ENCODE measurements at regions not wholly inside any gene's neighbourhood (a gene's known extent, or its start where the extent isn't known, plus 50 kb on each side); places are given as distances from the start of the nearest gene placed in this dataset.

DNA sequence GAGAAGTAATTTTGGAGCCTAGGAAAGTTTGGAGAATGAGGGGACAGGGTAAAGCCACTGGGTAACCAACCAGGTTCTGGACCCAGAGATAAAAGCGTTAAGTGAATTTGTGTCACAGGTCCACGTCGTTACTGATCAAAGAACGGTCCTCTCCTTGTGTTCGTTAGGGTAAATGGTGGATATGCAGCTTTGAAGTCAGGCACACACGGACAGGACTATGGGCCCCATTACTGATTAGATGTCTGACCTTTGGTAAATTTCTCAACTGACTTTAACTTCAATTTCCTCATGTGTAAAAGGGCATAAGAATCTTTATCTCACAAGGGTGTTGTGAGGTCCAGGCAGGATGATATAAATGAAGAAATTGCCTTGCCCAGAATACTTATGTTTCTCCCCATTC is 76.6 kb downstream of the EMP1 start:
- TF ChIP-seq, protein P1, sequence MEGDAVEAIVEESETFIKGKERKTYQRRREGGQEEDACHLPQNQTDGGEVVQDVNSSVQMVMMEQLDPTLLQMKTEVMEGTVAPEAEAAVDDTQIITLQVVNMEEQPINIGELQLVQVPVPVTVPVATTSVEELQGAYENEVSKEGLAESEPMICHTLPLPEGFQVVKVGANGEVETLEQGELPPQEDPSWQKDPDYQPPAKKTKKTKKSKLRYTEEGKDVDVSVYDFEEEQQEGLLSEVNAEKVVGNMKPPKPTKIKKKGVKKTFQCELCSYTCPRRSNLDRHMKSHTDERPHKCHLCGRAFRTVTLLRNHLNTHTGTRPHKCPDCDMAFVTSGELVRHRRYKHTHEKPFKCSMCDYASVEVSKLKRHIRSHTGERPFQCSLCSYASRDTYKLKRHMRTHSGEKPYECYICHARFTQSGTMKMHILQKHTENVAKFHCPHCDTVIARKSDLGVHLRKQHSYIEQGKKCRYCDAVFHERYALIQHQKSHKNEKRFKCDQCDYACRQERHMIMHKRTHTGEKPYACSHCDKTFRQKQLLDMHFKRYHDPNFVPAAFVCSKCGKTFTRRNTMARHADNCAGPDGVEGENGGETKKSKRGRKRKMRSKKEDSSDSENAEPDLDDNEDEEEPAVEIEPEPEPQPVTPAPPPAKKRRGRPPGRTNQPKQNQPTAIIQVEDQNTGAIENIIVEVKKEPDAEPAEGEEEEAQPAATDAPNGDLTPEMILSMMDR (IDR thresholded peaks at IDR 0.05) = no peak
- TF ChIP-seq POLR2AphosphoS5 (IDR thresholded peaks at IDR 0.05; ENCODE audit: low read depth, low read length) = no peak
- TF ChIP-seq, protein P2, sequence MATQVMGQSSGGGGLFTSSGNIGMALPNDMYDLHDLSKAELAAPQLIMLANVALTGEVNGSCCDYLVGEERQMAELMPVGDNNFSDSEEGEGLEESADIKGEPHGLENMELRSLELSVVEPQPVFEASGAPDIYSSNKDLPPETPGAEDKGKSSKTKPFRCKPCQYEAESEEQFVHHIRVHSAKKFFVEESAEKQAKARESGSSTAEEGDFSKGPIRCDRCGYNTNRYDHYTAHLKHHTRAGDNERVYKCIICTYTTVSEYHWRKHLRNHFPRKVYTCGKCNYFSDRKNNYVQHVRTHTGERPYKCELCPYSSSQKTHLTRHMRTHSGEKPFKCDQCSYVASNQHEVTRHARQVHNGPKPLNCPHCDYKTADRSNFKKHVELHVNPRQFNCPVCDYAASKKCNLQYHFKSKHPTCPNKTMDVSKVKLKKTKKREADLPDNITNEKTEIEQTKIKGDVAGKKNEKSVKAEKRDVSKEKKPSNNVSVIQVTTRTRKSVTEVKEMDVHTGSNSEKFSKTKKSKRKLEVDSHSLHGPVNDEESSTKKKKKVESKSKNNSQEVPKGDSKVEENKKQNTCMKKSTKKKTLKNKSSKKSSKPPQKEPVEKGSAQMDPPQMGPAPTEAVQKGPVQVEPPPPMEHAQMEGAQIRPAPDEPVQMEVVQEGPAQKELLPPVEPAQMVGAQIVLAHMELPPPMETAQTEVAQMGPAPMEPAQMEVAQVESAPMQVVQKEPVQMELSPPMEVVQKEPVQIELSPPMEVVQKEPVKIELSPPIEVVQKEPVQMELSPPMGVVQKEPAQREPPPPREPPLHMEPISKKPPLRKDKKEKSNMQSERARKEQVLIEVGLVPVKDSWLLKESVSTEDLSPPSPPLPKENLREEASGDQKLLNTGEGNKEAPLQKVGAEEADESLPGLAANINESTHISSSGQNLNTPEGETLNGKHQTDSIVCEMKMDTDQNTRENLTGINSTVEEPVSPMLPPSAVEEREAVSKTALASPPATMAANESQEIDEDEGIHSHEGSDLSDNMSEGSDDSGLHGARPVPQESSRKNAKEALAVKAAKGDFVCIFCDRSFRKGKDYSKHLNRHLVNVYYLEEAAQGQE (IDR thresholded peaks at IDR 0.05; ENCODE audit: insufficient read depth in 1 of 2, low read depth in 2 of 2, low read length in 1 of 2) = no peak
- TF ChIP-seq TCF7L2 (IDR thresholded peaks at IDR 0.05; ENCODE audit: low read depth, low read length) = no peak
- no peak for TF ChIP-seq SIN3A (IDR thresholded peaks at IDR 0.05; ENCODE audit: borderline replicate concordance, insufficient read depth, low read depth, low read length)

Data from Panc1 (cell line).